PC-3 (cell line): ENCODE measurements at regions not wholly inside any gene's neighbourhood (a gene's known extent, or its start where the extent isn't known, plus 50 kb on each side); places are given as distances from the start of the nearest gene placed in this dataset.
"Not testable (repeated sequence)": the region's sequence is repeated elsewhere in the genome, so short reads cannot be mapped to it uniquely, and the experiment has no call there.

ENCODE experiments used
- CTCF ChIP-seq: fragments of 300-600 bp; sonication (generic); conservative IDR thresholded peaks from 2 replicates; pipeline ENCODE4 v1.5.1; 2017; ENCODE audit warnings: antibody characterized with exemption, low read depth, mild to moderate bottlenecking, low read length
- EZH2 ChIP-seq: fragments of 300-600 bp; sonication (generic); IDR thresholded peaks from one replicate; pipeline ENCODE4 v1.6.1; 2017; ENCODE audit warnings: antibody characterized with exemption, mild to moderate bottlenecking, low read length; ENCODE audit not compliant: unreplicated experiment
- EZH2phosphoT487 ChIP-seq: fragments of 300-600 bp; sonication (generic); IDR thresholded peaks from 2 replicates; pipeline ENCODE4 v1.6.1; 2018; ENCODE audit warnings: mild to moderate bottlenecking, antibody characterized with exemption, low read length, borderline replicate concordance

GRCh38 chr7:8368007-8368406, 65.4 kb upstream of the NXPH1 start:
- not testable (repeated sequence) for TF ChIP-seq CTCF, EZH2phosphoT487, EZH2
